ENCODE measurements at regions not wholly inside any gene's neighbourhood (a gene's known extent, or its start where the extent isn't known, plus 50 kb on each side); places are given as distances from the start of the nearest gene placed in this dataset.
"Not testable (repeated sequence)": the region's sequence is repeated elsewhere in the genome, so short reads cannot be mapped to it uniquely, and the experiment has no call there.

GRCh38 chr3:70611667-70612277 lies 299.3 kb upstream of the MDFIC2 start:
- intact Hi-C loops (cut with DNase I); DNase-seq: not testable (repeated sequence)

- intact Hi-C loops (cut with DNase I) = no loop called here
- DNase-seq = no peak
Observed at GRCh38 chr3:70608434-70608833, 296.0 kb upstream of the MDFIC2 start.

- intact Hi-C loops (cut with DNase I) = no loop called here
- no peak for DNase-seq
Observed at GRCh38 chr3:70607469-70607868, 295.0 kb upstream of the MDFIC2 start.

GRCh38 chr3:70606018-70606417 lies 293.6 kb upstream of the MDFIC2 start:
- DNase-seq = peak in 3 of 42 donors; percentile 6 to 21 (median 10)
- intact Hi-C loops (cut with DNase I) = no loop called here

GRCh38 chr3:70603103-70603502 lies 290.7 kb upstream of the MDFIC2 start:
- intact Hi-C loops (cut with DNase I) = no loop called here
- no peak for DNase-seq

DNA sequence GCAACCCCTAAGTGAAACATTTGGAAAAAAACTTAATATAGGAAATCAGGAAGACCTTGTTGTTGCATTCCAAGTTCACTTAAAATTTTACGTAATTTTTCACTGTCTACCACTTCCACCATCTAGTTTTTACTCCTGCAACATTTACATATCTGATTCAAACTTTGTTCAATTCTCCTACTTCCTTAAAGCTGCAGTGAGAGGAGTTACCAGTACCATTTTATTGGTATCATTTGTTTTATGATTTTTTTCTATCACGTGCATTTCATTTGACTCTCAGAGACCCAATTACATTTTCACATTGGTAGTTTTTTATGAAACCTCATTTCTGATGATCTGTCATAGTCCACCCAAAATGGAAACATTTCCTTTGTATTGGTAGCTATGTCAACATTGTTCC lies 284.9 kb upstream of the MDFIC2 start:
- intact Hi-C loops (cut with DNase I) = no loop called here
- DNase-seq = no peak

DNA sequence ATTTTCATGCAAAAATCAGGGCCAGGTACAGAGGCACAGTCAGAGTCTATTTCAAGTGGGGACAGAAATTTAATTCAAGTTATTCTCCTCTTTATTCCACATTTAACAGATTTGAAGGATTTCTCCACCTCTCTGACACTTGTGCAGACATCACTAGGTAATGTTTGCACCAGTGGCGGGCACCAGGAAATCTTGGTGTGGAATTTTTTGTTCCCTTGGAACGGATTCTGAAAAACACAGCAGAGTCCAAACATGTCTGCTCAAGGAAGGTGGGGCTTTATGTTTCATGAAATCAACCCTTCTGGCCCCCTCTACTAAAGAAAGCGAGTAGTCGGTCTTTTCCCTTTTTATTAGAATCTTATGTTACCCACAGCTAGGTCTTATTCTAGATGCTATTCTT lies 271.2 kb upstream of the MDFIC2 start:
- no peak for DNase-seq
- intact Hi-C loops (cut with DNase I) = no loop called here

- intact Hi-C loops (cut with DNase I) = no loop called here
- no peak for DNase-seq
Observed at GRCh38 chr3:70582803-70583202, 270.4 kb upstream of the MDFIC2 start.

DNA sequence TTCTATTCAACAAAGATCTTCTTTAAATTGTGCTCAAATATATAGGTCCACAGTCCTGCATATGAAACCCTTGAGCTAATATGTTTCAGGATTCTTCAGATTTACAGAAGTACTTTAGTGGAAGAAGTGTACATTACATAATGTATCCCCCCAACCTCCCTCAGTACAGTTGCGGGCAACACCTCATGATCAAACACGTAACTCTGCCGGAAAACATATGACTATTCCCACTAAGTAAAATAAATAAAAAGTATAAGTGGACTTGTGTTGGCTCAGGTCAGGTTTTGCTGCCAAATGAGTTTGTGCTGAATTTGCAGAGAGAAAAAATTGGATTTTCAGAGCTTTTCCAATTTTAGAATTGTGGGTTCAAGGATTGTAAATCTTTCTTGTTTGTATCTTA lies 267.6 kb upstream of the MDFIC2 start:
- no peak for DNase-seq
- intact Hi-C loops (cut with DNase I) = no loop called here

DNA sequence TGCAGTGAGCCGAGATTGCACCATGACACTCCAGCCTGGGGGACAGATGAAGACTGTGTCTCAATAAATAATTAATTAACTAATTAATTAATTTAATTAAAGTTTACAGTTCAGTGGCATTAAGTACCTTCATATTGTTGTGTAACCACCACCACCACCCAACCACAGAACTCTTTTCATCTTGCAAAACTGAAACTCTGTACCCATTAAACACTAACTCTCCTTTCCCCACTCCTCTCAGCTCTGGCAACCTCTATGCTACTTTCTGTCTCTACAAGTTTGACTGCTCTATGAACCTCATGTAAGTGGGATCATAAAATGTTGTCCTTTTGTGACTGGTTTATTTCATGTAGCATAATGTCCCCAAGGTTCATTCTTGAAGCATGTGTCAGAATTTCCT lies 259.3 kb upstream of the MDFIC2 start:
- DNase-seq = no peak
- intact Hi-C loops (cut with DNase I) = no loop called here

GRCh38 chr3:70570584-70570983 lies 258.1 kb upstream of the MDFIC2 start:
- no peak for DNase-seq
- intact Hi-C loops (cut with DNase I) = no loop called here

DNA sequence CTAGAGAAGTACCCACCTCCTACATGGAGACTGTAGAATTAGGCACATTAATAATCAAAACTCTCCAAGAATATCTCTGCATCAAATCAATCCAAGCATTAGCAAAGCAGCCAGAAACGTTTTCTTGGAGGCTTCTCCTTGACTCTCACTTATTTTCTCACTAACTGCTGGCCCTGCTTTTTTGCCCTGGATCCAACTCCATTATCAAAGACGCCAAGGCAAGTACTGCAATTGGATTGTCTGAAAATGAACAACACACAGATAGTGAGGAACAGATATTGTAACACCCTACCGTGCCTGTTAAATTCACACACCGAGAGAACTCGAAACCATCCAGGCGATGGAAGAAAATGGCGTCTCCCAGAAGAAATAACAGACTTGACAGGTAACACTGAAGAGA lies 256.2 kb upstream of the MDFIC2 start:
- intact Hi-C loops (cut with DNase I) = no loop called here

DNA sequence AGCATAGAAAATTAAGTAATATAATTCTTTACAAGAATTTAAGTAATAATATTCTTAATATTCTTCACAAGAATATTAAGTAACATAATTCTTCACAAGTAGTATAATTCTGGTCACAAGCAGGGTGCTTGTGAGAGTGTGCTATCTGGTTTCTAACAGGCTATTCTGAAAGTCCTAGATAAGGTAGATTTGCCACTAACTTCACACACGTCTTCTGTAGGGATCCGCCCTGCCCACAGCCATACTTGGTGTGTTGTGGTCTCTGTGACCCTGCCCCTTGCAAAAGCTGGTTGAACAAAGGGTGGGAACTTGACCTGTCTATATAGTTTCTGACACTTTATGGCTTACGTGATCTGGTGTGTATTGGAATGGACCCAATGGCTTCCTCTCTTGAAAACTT lies 253.4 kb upstream of the MDFIC2 start:
- intact Hi-C loops (cut with DNase I) = no loop called here
- DNase-seq = no peak

More for the DNA sequence above, 256.2 kb upstream of the MDFIC2 start:
- no peak for DNase-seq

DNA sequence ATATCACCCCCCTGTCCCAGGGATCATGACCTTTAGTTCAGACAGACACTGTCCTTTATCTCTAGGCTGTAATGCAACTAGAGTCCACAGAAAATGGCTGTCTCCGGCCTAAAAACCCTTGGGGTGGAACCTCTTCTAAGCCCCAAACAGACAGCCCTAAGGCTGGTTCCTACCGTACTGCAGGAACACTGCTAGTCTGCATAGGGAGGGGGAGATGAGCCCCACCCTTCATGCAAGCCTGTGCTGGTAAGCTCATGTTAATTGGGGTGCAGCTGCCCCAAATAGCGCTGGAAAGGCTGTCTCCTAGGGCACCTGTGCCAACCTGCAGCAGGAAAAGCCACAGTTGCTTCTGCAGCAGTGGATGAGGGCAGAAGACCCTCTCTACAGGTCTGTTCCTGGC lies 252.1 kb upstream of the MDFIC2 start:
- no peak for DNase-seq
- intact Hi-C loops (cut with DNase I) = no loop called here

DNA sequence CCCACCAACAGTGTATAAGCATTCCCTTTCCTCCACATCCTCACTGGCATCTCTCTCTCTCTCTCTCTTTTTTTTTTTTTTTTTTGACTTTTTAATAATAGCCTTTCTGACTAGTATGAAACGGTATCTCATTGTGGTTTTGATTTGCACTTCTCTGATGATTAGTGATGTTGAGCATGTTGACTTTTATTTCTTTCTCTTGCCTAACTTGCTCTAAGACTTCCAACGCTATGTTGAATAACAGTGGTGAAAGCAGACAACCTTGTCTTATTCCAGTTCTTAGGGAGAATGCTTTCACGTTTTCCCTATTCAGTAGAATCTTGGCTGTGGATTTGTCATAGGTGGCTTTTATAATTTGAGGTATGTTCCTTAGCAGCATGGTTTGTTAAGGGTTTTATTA lies 249.4 kb upstream of the MDFIC2 start:
- intact Hi-C loops (cut with DNase I) = no loop called here
- no peak for DNase-seq

DNA sequence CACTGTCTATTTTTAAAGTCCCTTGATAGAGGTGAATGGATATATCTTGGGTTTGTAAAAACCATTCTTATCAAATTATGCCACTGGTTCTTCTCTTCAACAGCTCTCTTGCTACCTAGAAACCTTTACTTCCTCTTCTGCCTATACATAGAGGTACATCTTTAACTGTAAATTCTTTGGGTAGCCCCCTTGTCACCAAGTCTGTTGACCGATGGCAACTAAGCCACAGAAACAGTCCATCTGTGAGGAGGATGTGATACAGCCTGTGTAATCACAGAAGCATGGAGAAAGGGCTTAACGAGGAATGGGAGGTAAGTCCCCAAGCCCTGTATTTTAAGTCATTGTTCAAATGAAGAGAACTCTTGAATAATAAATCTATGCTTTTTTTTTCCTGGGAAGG lies 246.5 kb upstream of the MDFIC2 start:
- no peak for DNase-seq
- intact Hi-C loops (cut with DNase I) = no loop called here

DNA sequence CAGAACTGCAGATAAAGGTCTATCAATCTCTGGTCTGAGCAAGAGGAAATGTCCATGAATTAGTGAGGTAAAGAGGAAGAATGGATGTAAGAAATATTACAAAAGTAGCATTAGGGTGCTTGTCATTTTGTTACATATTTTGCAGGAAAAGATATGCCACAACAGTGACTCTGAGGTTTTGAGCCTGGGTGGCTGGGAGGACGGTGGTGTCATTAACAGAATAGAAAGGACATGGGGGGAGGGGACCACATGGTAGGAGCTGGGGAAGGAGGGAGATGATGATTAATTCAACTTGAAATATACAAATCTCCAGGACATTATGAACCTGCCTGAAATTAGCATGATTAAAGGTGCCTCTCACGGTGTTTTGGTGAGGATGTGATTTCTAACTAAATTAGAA lies 245.5 kb upstream of the MDFIC2 start:
- no peak for DNase-seq
- intact Hi-C loops (cut with DNase I) = no loop called here

DNA sequence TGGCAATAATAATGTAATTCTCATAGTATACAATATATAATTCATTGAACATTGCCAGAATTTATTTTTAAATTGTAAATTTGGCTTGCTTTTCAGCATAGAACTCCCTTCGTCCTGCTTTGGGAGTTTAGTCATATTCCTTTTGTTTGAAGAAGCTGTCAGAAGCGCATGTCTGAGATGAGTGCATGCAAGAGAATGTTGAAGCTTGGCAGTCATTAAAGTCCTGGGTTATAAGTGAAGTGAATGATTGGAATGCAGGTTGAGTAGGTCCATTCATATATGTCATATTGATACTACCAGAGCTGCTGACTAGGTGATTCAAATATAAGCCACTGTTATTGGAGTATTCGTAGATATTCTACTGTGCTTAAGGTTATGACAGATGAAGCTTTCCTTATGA lies 243.6 kb upstream of the MDFIC2 start:
- DNase-seq = no peak
- intact Hi-C loops (cut with DNase I) = no loop called here

DNA sequence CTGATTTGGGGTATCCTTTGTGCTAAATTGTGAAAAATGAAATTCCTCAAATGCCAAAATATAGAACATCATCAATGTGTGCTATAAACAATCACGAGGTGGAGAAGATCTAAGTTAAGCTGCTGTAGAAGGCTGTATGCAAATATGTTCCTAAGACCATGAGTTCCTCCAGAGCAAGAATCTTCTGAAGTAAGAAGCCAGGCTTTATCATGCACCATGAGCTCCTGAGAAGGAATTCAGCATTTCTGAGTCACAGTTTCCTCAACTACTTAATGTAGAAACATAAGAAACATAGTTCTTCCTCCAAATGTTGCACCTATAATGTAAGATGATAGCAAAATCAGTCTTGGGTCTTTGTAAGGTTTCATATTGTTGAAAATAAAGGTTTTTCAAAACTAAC lies 241.7 kb upstream of the MDFIC2 start:
- intact Hi-C loops (cut with DNase I) = no loop called here
- no peak for DNase-seq

GRCh38 chr3:70550723-70551319 lies 238.4 kb upstream of the MDFIC2 start:
- peak in 40 of 42 donors; percentile 18 to 85 (median 54) for DNase-seq
- intact Hi-C loops (cut with DNase I) = no loop called here

- peak in 6 of 42 donors; percentile 17 to 43 (median 28) for DNase-seq
- intact Hi-C loops (cut with DNase I) = no loop called here
Observed at GRCh38 chr3:70546679-70547078, 234.2 kb upstream of the MDFIC2 start.
